ELF-1 (cell line): ENCODE measurements at regions not wholly inside any gene's neighbourhood (a gene's known extent, or its start where the extent isn't known, plus 50 kb on each side); places are given as distances from the start of the nearest gene placed in this dataset.
"Not testable (repeated sequence)": the region's sequence is repeated elsewhere in the genome, so short reads cannot be mapped to it uniquely, and the experiment has no call there.

Source experiments
- DNase-seq: peaks from one replicate; pipeline ENCODE4 v3.0.0-alpha.2; 2016; ENCODE audit warnings: low read depth, low spot score

DNA sequence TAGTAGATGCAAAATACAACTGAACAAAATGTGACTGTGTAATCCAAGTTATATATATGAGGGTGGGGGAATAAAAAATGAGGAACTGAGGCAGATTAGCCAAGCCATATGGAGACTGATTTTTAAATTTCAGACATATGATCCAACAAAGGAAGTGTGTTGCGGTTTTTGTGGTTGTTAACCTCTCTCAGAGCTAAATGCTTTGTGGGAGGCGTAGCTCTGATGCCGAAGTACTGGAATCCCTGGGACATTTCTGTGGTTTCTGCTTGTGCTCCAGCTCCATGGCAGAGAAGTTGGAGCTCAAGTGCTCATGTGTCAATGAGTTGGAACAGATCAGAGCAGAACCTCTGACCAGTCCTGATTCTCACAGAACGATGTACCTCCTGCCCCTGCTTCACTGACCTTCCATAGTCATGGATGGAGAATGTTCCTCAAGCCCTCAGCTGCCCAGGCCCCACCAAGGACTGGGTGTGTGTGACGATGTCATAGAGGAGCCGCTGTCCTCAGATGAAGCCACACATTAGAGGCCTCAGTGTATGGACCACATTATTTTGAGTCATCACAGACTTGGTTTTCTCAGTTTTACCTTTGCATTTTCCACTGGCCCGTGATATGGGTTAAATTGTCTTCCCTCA lies 107.6 kb downstream of the SOX1 start:
- DNase-seq, result no peak

DNA sequence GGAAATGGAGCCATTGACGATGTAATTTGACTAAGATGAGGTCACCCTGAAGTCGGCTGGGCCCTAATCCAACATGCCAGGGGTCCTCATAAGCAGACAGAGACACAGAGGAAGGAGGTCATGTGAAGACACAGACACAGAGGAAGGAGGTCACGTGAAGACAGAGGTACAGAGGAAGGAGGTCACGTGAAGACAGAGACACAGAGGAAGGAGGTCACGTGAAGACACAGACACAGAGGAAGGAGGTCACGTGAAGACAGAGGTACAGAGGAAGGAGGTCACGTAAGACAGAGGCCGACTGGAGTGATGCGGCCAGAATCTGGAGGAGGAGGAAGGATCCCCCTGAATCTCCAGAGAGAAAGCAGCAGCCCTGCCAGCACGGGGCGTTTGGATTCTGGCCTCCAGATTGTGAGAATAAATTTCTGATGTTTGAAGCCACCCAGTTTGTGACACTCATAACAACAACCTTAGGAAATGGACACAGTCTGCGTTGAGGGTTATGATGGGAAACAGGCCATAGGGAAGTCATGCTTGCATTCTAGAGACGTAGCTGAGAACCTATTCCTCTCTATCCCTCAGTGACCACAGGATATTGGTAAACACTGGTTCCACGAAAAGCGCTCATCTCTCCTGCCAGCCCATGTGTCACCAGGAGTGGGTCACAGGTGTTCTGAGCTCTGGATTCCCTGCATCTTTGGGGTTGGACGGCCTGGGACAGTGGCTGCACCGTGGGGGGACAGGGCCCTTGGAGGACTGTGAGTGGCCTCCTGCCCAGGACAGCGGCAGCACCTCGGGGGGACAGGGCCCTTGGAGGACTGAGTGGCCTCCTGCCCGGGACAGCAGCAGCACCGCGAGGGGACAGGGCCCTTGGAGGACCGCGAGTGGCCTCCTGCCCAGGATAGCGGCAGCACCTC lies 108.5 kb downstream of the SOX1 start:
- no peak for DNase-seq

DNA sequence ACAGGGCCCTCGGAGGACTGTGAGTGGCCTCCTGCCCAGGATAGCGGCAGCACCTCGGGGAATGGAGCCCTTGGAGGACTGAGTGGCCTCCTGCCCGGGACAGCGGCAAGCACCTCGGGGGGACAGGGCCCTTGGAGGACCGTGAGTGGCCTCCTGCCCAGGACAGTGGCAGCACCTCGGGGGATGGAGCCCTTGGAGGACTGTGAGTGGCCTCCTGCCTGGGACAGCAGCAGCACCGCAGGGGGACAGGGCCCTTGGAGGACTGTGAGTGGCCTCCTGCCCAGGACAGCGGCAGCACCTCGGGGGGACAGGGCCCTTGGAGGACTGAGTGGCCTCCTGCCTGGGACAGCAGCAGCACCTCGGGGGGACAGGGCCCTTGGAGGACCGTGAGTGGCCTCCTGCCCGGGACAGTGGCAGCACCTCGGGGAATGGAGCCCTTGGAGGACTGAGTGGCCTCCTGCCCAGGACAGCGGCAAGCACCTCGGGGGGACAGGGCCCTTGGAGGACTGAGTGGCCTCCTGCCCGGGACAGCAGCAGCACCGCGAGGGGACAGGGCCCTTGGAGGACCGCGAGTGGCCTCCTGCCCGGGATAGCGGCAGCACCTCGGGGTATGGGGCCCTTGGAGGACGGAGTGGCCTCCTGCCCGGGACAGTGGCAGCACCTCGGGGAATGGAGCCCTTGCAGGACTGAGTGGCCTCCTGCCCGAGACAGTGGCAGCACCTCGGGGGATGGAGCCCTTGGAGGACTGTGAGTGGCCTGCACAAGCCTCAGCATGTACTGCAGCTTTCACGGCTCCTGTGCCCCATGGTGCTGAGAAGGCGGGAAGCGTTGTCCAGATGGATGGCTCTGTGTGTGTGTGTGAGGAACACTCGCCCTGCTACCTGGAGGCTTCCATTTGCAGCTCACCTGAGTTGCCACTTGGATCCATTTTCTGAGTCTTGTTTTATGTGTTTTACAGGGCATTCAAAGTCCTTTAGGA lies 109.5 kb downstream of the SOX1 start:
- not testable (repeated sequence) for DNase-seq

DNA sequence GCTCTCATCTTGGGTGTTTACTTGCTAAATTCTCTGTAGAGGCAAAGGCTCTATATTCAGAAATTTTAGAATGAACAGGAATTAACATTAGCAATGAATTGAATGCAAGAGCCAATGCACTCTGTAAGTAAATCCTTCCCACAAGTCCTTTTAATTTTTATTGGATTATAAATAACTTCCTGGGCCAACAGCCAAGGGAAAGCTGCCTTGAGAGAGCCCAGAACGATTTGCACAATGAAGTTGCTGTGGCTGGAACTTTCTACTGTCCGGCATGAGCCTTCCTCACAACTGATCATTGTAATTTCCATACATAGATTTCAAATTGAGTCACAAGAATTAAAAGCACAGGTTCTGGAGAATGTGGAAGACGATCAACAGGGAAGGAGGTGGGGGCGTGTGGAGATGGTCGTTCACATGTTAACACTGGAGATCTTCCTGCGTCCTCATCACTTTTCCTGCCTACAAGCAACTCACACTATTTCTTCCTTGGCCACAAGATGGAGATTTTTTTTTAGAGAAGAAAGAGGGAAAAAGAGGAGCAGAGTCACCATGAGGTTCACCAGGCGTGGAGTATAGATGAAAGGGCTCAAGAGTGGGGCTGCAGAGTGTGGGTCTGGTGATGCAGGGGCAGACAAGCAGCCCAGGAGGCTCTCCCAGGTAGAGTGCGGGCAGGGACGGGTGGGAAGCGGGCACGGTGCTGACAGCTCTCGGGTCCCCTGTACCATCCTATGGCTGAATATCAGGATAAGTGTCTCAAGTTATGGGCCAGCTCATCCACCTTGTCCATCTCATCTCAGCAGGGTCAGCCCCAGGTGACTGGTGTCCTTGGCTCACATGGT lies 110.7 kb downstream of the SOX1 start:
- no peak for DNase-seq

DNA sequence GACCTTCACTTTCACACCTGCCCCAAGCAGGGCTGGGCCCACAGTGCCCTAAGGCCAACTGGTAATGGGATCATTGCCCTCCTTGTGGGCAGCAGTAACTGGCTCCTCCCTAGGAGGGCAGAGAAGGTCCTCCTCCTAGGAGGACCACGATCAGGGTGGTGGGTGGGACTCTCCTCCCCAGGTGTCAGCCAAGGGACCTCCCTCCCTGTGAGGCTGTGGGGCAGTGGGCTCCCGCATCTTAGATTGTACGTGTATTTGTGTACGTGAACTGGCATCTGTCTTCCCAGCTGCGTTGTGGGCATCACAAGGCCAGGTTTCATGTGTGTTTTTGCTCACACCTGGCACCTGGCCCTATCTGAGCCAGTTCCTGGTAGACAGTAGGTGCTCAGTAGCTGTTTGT lies 111.8 kb downstream of the SOX1 start:
- DNase-seq, result no peak

DNA sequence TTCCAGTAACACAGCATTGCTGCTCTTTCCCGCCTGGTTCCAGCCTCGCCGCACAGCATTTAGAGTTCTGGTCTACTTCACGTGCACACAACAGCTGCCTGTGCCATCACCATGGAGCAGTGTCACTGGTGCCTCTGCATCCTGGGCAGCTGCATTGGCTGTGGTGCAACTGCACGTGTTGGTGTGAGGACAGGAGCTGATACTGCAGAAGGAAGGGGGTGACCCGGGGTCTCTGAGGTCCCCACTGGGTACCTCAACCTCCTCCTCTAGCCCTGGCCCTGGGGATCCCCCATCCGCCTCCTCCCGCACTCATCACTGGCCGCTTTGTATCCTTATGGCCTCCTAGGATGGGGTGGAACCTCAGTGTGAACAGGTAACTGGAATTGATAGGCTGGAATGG lies 112.5 kb downstream of the SOX1 start:
- DNase-seq, result no peak

DNA sequence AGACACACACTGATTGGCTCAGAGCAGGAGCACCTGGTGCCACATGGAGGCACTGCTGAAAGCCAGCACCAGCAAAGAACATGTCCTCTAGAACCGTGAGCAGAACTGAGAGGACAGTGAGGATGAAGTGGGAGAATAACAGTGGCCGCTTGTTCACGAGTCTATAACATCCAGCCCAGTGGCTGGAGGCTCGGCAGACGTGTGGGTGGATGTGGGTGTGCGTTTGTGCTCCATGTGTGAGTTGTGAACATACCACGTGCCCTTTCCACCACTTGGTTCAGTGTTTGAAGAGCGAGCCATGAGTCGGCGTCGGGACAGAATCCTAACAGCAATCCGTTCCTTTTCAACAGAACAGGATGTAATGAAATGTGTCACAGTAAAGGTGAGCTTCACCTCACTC lies 113.0 kb downstream of the SOX1 start:
- no peak for DNase-seq

DNA sequence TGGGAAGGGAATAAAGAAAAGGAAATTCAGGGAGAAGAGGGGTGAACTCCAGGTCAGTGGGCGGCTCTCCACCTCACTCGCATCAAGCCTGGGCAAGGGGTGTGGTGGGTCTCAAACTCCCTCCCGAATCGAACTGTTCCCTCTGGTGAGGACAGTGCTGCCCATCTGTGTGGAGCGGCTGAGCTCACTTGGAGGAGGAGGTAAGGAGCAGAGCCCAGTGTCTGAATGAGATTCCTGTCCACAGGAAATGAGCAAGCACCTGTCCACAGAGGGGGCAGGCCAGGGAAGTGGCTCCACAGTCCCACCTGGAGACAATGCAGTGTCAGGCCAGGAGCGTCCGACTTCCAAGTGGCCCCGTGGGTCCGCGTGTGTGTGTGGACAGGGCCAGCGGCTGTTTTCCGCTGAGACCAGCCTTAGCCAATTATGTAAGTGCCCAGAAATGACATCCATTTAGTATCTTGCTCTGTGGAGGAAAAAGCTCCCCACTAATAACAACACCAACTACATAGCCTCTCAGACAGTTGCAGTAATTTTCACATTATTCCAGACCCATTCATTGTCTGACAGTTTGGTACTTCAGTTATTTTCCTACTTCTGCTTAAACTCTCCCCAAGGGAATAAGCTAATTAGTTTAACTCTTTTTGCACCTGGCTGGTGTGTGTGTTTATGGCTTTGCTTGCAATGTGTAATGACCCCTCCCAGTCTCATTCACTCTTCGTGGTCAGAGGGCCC lies 114.6 kb downstream of the SOX1 start:
- no peak for DNase-seq

DNA sequence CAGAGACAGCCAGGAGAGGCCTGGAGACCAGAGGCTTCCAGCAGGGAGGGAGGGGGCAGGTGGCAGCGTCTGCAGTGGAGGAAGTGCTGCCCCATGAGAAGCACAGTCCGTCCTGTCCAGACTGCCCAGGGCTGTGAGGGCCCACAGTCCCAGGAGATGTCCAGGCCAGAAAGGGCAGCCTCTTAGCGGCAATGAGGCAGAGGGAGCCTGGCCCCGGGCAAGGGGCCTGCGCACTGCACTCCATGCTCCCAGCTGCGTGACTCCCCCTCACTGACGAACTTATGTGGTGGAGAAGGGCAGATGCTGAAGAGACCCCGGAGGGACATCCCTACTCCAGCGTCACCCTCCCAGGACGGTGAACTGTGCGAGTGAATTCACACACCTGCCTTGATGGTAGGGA lies 115.3 kb downstream of the SOX1 start:
- no peak for DNase-seq

DNA sequence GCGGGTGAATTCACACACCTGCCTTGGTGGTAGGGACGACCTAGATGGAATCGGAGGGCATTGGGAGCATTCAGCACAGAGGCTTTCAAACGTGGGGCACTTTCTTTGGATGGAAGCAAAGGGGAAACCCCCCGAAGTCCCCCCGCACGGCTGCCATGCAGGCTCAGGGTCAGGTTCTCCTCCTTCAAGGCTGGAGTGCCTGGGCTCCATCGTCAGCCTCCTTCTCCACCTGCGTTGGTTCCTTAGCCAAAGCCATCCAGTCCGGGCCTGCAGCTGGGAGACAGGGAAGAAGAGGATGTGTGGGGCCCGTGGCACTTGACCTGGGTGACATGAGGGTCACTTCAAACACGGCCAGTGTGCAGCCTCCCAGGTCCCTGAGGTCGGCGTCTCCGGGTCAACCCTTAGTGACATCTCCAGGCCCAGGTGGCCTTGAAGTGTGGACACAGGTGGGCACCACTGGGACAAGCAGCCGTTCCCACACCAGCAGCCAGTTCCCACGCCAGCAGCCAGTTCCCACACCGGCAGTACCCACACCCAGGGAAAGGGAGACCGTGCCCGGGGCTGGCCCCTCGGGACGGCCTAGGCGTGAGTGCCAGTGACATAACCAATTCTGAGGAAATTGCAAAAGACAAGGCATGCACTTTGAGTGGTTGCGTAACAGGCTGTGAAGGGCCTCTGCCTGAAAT lies 116.0 kb downstream of the SOX1 start:
- no peak for DNase-seq

DNA sequence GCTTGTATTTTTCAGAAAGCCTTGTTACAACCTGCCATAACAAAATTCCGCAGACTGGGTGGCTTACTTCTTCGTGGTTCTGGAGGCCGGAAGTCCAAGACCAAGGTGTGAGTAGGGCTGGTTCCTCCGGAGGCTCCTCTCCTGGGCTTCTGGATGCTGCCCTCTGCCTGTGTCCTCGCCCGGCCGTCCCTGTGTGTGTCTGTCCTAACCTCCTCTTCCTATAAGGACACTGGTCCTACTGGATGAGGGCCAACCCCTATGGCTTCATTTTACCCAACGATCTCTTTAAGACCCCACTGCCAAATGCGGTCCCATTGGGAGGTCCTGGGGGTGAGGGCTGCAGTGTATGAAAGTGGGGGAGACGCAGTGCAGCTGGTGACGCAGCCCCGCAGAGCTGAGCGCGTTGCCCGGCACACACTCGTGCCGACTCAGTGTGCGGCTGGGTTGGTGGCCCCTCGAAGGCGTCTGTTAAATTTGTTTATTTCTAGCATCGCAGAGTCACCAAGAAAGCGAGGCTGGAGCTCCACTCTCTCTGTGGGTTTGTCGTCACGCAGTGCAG lies 116.7 kb downstream of the SOX1 start:
- DNase-seq, result no peak

DNA sequence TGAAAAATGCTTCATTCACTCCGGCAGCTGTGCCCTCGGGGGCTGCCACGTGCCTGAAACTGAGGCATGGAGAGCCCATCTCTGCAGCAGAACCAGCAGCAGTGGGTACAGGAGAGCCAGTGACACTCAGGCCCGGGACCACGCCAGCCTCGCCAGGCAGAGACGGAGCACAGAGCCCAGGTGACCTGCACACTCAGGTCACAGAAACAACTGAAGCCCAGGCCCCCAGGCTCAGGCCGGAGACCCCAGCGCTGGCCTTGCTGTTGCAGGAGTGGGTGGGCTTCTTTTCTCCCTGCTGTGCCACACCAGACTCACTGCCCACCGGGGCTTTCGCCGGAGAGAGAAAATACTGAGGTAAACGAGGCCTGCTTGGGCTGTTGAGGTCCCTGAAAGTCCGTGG lies 117.3 kb downstream of the SOX1 start:
- DNase-seq, result no peak

DNA sequence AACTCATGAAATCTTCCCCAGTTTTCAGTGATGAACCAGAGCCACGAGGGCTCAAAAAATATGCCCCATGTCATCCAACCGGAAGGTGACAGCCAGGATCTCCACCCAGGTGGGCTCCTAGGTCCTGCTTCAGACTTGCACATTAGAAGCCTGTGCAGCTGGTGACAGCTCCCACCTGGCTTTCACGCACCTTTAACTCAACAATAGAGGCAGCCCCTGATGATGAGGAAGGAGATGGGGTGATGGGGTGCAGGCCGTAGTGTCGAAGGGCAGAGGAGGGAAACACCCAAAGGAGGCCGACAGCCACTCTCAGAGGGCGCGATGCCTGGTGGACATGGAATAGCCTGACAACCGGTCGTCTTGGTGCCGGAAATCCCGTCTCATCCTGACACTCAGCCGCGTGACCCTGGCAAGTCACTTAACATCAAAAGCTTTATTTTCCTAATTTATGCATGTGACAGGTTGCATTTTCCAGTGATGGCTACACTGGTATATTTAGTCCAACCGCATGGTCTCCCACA lies 118.0 kb downstream of the SOX1 start:
- no peak for DNase-seq

DNA sequence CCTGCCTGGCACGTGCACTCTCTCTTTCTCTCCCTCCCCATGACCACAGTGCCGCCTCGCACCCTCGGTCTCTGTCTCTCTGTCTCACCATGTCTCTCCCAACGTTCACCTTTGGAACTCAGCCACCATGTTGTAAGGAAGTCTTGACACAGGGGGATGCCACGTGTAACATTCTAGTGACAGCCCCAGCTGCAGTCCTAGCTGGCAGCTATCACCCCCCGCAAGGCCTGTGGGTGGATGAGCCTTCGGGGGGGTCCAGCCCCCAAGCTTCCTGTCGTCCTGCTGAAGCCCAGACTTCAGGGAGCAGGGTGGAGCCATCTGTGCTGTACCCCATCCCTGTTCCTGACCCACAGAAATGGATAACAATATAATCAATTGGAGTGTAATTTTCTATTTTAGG lies 118.5 kb downstream of the SOX1 start:
- DNase-seq, result no peak

DNA sequence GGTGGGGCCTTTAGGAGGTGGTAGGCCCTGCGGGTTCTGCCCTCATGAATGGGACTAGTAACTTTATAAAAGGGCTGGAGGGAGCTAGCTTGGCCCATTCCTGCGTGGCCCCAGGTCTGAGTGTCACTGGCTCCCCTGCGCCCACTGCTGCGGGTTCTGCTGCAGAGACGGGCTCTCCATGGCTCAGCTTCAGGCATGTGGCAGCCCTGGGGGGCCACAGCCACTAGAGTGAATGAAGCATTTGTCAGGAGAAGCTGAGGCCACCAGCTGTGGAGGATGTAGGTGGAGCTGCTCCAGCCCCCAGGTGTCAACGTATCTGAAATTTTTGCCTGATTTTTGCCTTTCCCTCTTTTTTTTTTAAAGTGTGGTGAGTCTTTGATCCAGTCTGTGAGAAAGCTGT lies 119.1 kb downstream of the SOX1 start:
- DNase-seq, result no peak

DNA sequence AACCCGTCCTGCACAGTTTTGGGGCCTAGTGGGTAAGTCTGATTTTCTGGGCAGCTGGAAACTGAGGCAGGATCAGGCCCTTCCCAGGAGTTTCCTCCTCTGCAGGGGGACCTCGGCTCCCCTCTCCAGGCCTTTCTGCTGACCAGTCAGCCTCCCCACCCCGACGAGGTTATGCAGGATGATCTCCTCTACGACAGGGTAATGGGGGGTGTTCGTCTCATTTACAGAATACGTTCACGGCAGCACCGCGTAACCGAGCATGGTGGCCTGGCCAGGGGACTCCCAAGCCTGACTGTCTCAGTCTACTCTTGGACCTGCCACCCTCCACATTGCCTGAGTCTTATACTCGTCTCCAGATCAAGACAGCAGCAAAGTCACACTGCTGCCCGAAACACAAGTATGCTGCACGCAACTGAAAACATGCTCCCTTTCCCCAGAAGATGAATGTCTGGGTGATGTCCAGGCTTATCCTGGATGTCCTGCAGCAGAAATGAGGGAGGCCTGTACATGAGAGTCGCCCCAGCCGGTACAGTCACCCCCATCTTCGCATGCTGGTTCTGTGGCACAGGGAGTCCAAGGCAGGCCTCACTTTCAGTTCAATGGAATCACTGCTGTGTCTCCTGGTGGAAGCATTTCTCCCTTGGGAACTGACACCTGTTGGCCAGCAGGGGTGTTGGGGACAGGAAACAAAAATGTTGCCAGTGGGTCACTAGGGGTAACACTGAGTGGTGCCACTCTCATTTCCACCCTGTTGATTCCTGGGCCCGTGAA lies 120.8 kb downstream of the SOX1 start:
- no peak for DNase-seq

DNA sequence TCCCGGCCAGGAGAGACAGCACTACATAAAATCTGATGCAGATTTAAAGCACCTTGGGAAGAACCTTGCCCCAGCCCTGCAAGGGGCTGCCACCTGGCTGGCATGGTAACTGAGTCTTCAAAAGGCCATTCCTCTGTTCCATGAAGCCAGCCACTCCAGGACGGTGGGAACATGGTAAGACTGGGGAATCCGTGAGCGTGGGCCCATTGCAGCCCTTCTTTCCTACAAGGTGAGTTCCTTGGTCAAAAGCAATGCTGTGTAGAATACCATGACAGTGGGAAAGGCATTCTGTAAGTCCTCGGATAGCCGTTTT lies 121.3 kb downstream of the SOX1 start:
- DNase-seq, result no peak

DNA sequence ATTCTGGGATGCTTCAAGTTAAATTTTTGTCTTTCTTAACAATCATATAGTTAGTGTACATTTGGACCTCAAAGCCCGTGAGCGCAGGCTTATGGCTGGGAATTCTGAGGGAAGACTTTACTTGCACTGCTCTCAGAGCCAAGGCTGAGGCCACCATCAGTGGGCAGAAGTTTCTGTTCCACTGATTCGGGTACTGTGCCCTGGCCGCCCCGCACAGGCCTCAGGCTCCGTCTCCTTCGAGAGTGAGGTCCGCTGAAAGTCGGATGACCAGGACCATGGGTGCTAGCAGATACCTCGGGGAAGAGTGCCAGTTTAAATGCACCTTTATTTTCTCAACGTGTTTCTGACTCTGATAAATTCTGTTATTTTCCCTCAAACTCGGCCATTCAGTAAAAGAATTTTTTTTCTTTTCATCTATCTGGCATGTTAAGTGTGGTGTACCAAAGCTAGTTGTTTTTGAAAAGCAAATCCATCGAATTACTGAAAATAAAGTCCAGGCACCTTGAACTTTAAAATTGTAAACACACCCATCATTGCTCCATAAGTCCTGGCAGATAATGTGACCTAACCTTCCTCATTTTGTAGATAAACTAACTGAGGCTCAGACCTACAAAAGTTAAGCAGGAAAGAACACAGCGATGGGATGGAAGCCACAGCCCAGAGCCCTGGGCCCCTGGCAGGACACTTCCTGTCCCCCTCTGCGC lies 126.7 kb downstream of the SOX1 start:
- DNase-seq, result no peak
